HL-60/S4 (cell line): ENCODE measurements at regions not wholly inside any gene's neighbourhood (a gene's known extent, or its start where the extent isn't known, plus 50 kb on each side); places are given as distances from the start of the nearest gene placed in this dataset.
"Not testable (repeated sequence)": the region's sequence is repeated elsewhere in the genome, so short reads cannot be mapped to it uniquely, and the experiment has no call there.

Experiments
- in situ Hi-C: fragments of 300-500 bp; cut with MboI; formaldehyde crosslinking; loops from 2 replicates; pipeline ENCODE4 v1.14.3; 2022; ENCODE audit warnings: low sequenced_read_pairs

DNA sequence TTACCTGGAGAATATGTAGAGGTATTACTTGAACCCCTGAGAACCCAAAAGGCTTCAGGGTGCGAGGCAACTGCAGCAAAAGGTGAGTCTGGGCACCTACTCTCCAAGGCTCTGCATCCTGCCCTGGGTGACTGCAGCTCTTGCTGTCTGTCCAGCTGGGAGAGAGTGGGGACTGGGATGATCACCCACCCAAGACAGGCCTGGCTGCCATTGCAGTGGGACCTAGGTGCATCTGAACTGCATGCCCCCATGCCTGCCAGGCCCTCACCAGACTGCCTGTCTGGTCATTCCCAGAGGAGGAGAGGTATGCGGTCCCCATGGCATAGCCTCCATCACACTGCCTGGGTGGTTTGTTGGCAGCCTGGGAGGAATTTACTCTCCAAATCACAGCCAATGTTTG is 563.9 kb downstream of the TFAP2A start:
- in situ Hi-C loops, result no loop called here

DNA sequence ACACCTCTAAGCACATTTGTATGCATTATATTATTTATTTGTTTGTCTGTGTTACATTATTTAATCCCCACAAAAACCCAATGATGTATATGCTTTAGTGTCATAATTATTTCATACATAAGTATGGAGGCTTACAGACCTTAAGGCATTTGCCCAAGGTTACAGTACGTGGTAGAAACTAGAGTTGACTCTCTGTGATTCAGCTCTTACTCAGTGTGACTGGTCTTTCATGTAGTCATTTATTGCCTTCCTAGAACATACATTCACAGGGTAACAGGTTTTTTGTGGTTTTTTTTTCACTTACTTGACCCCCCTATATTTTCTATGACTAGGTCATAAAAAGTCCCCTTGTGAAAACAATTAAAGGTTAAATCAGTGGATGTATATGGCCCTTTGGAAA is 566.8 kb downstream of the TFAP2A start:
- in situ Hi-C loops, result no loop called here

DNA sequence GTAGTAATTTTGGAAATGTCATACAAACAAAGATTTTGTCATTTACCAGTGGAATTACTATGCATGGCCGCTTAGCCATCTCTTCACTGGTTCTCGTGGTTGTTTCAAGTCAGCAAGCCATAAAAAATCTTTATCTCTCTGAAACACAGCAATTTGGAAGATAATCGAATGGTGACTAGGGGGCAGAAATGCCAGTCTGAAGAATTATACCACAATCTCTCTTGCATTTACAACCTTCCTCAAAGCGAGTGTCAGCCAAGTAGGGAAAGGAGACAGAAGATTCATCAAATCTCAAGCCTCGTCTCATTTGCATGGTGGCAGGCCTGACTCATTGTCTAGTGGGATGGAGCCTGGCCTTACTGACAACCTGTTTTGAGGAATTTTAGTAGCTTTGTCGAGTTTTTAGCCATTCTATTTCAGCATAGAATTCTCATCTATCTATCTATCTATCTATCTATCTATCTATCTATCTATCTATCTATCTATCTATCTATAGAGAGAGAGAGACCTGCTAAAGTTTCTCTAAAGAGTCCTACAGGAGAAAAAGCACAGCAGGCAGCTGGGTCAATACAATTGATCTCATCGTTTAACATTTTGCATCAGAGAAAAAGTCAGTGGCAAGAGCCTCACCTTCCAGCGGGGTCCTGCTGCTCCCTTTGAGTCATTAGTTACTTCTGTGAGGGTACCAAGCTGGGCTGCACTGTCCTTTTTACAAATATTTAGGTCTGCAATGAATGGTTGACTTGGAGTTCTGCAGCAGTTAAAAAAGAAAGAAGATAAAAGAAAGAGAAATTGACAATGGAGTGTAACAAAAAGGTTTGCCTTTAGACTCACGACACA is 572.8 kb downstream of the TFAP2A start:
- in situ Hi-C loops, result no loop called here

DNA sequence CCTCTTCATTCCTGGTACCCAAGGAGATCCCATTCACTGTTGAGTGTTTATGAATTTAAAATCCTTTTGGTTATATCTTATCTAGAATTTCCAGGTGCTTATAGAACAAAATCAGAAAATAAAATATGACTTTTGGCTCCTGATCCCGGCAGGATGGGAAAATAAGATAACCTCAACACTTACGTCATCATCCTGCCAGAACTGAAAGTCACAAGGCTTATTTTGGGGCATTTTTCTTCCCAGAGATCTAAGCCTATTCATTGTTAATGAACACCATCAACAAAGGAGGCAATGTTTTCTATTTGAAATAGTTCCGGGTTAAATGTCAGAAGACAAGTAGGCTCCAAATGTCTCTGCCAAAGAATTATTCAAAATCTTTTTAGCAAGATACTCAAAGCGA is 580.6 kb downstream of the TFAP2A start:
- in situ Hi-C loops, result no loop called here

DNA sequence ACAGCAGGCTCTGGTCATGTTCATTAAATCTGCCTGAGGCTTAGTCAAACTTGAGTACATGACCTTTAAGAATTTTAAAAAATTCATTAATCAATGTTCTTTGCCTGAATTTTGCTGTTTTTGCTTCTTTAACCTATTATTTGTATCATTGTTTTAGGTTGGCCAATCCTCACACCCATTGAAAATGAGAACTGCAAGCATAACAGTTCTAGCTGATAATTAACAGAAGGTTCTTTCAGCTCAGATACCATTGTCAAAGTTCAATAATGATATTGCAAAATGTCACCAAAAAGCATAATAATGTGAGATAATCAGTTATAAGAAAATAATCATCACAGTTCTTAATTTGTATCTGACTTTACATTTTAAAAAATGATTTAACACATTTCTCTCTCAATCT is 583.1 kb downstream of the TFAP2A start:
- in situ Hi-C loops, result no loop called here

DNA sequence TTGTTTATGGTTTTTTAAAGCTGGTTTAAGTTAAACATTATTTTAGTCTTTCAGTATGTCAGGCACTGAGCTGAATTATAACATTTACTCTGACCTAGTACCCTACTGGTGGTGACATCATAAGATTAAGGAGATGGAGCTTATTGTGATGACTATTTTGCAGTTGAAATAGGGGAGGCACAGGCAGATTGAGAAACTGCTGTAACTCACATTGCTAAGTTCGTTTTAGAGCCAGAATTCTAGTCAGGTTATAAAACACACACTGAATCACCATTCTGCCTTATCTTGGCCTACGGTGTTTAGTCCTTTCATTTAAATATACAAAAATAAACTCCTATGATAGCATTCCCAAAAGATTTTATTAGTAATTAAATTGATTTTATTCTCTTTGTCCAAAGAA is 584.1 kb downstream of the TFAP2A start:
- in situ Hi-C loops, result no loop called here

DNA sequence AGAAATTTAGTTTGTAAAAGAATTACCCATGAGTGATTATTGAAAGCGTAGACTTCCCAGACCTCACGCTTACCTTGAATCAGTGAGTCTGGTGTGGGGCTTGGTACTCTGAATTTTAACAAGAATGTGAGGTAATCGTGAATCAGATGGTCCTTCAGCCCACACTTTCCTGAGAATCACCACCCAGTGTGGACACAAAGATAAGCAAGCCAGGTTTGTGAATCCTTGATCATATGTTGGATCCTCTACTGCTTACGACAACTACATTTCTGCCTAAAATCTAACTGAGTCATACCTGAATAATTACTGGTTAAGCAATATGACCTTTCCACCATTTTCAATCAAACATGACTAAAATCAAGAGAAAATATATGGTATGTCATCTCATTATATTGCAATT is 589.3 kb downstream of the TFAP2A start:
- in situ Hi-C loops, result no loop called here

DNA sequence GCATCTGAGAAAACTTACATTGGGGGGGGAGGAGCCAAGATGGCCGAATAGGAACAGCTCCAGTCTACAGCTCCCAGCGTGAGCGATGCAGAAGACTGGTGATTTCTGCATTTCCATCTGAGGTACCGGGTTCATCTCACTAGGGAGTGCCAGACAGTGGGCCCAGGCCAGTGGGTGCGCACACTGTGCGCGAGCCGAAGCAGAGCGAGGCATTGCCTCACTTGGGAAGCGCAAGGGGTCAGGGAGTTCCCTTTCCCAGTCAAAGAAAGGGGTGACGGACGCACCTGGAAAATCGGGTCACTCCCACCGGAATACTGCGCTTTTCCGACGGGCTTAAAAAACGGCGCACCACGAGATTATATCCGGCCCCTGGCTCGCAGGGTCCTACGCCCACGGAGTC is 604.1 kb downstream of the TFAP2A start:
- in situ Hi-C loops, result not testable (repeated sequence)

DNA sequence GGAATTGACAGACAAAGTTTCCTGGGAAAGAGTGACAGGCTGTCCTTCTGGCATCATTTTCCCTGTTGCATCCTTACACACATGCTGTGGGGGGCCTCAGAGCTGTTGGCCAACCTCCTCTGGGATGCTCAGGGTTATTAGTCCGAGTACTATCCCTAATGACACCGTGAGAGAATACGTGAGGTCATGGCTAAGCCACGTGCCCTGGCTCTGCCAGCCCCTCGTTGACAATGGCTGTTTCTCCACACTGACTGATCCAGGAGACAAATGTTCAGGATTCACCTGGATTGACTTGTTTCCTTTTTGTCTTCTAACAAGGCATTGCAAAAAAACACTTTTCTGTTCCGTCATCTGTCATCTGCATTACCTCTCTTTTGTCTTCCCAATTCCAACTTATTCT is 604.6 kb downstream of the TFAP2A start:
- in situ Hi-C loops, result no loop called here

DNA sequence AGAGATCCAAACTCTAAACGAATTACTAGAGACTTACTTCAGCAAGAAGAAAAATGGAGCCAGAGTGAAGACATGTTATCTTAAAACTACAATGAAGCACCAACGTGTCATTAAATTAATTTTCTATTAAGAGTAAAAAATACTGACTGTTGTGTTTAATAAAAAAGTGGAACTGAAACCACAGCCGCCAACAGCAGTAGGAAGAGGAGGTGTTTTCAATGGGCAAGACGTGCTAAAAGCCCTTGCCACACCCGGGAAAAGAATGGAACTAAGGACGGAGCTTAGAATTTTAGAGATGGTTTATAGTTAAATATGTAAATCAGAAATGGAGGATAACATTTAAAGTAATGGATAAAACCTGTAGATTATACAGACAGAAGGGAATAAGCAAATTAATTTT is 608.7 kb downstream of the TFAP2A start:
- in situ Hi-C loops, result no loop called here

DNA sequence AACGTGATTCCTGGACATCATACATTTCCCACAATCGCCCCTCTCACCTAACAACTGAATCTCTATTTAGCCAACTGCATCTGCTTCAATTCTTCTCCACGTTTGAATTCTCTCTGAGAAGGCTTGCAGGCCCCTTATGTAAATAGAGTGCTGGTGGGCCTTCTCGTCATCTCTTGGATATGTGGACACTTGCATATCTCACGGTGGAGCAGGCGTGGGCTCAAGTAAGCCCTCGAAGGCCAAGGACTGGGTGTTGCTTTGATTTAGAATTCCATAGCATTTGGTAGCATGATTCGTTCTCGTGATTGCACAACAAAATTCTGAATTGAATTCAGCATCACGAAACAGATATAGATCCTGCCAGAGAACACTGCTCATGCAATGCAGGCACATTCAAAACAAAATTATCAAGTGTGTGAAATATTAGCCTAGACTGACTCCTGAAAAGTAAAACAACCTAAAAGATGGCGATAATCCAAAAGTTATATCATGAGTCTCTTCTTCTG is 613.6 kb downstream of the TFAP2A start:
- in situ Hi-C loops, result no loop called here

DNA sequence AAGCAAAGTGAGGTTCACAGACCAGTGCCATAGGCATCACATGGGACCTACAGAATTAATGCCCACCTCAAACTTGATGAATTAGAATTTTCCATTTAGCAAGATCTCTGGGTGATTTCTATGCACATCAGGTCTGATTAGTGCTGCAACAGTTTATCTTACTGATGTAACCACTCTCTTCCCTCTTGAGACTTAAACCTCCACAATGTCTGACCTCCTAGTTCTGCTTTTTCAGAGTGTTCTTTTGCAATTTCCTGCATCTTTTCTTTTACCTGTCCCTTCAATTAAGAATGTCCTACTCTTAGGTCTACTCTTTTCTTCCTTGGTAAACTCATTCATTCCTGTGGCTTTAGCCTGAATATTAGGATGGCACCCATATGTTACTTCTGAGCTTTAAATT is 615.3 kb downstream of the TFAP2A start:
- in situ Hi-C loops, result no loop called here

DNA sequence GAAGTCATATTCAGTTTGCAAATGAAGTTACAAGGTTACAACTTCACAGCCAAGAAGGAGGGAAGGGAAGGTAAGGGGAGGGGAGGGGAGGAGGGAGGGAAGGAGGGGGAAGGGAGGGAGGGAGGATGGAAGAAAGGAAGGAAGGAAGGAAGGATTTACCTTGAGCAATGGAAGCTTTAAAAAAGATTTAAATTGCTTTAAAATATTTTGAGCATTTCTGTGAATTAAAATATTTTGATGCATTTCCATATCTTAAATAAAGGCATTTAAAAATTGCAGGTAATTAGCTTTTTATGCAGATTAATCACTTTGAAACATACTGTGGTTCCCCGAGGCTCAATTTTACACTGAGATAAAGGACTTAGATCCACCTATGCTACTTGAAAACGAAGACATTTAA is 618.0 kb downstream of the TFAP2A start:
- in situ Hi-C loops, result no loop called here

DNA sequence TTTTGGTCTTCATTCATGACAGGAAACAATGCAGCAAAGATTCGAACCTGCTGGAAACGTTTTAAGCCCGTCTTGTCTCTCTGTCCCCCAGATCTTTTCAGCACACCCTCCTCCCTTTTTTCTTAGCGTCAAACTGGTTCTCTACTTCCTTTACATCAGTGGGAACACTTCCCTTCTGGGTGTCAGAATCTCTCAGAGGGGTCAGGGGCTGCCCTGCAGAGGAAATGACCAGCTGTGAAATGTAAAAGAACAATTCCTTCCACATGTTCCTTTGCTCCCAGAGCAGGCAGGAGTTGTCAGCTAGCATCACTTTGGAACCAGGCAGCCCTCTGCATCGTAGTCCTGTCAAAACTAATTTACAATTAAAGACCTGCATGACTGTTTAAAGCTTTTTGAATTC is 619.0 kb downstream of the TFAP2A start:
- in situ Hi-C loops, result no loop called here

DNA sequence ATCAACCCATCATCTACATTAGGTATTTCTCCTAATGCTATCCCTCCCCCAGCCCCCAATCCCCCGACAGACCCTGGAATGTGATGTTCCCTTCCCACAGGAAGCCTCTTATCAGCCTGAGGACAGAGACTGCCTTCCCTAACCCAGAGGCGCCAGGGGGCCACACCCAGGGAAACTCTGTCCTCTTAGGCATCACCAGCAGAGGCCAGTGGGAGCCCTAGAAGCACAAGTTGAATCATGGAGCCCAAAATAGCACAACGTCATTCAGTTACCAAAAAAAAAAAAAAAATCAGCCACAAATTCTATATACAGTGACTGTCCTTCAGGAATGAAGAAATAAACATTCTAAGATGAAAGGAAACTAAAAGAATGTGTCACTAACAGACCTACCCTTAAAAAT is 625.7 kb downstream of the TFAP2A start:
- in situ Hi-C loops, result no loop called here

DNA sequence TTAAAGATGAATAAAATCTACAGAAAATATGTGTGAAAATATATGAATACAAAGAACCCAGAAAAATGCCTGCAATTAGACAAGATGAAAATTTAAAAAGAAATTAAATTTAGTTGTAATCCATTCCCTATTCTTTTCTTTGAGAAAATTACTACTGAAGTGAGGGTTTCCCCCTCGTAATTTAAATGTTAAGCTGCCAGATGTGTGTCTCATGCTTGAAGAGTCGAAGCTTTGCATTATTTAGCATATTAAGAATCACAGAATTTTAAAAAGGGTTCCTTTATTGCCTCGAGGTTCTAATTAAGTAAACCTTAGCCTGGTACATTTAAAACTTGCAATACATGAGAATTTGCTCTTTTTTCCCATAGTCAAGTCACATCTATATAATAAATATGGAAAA is 630.1 kb downstream of the TFAP2A start:
- in situ Hi-C loops, result no loop called here

DNA sequence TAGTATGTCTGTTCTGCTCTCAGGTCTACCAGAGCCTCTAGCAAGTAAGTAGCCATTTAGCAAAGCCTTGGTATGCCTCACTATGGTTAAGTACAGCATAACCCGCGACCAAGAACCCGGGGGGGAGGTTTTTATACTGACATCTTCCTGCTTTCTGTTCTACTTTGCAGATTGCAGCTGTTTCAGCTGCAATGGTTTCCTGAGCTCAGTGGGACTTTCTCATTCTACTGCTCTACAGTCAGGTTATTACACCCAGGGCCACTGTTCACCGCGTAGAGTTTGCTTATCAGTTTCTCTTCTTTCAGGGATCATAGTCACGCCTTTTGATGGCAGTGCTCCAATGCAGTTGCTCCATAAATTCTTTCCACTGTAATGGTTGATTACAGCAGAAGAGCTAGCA is 631.3 kb downstream of the TFAP2A start:
- in situ Hi-C loops, result no loop called here

DNA sequence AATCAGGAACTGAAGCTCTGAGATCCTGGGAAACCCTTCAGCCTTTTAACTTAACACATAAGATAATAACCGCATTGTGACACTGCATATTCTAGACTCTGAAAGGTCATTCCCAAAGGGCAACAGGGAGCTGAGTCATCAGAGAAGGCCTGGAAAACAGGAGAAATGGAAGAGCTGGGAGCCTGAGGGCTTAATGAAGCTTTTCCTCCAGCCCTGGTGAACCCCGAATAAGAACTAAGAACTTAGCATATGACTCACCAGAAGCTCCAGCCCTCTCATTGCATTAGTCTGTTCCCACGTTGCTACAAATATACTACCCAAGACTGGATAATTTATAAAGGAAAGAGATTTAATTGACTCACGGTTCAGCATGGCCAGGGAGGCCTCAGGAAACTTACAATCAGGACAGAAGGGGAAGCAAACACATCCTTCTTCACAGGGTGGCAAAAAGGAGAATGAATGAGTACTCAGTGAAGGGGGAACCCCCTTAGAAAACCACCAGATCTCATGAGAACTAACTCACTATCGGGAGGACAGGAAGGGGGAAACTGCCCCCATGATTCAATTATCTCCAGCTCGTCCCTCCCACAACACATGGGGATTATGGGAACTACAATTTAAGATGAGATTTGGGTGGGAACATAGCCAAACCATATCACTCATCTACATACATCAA is 648.5 kb downstream of the TFAP2A start:
- in situ Hi-C loops, result no loop called here

DNA sequence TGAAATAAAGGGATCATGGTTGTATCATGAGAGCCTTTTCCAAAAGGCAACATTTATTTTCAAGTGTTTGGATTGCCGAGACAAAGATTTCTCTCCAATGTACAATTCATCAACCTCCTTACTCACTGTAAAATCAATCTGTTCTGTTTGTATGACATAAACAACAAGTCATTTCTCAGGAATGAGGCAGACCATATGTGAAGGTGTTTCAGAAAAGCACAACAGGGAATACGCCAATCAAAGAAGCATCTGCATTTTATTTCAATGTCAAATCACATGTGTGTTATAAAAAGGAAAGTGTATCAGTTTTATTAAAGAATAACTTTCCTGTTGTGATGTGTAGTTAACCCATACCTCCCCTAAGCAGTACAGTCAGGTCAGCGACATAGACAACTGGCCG is 653.7 kb downstream of the TFAP2A start:
- in situ Hi-C loops, result no loop called here

DNA sequence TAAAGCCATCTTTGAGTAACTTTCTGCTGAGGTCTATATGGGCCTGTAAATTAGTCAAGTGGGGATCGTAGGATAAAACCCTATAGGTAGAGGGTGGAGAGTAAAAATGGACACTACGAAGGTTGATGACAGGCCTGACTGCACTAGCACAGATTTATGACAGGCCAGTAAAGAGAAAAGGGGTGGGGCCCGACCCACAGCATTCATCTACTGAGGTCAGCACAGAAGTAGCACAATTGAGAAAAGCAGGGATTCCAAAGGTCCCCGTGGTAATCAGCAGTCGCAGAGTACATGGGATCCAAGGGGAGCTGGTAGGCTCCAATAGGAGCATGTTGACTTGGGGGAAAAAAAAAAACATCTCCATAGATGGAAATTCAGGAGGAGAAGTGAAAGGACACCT is 660.4 kb downstream of the TFAP2A start:
- in situ Hi-C loops, result no loop called here

DNA sequence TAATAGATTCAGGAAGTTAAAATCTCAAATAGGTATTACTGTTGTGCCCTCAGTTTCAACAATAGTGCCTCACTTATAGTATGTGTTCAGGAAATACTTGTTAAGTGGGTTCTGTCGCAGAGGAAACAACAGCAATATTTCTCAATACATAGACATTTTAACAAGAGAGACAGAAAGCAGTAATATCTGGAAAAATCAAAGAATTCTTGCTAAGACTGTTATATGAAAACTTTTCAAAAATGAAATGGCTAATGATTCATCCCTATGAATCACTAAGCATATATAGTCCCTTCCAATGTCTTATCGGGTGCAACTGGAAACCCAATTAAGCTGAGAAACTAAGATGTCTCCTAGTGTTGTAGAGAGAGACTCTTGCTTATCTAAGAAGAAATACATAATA is 668.9 kb downstream of the TFAP2A start:
- in situ Hi-C loops, result no loop called here

DNA sequence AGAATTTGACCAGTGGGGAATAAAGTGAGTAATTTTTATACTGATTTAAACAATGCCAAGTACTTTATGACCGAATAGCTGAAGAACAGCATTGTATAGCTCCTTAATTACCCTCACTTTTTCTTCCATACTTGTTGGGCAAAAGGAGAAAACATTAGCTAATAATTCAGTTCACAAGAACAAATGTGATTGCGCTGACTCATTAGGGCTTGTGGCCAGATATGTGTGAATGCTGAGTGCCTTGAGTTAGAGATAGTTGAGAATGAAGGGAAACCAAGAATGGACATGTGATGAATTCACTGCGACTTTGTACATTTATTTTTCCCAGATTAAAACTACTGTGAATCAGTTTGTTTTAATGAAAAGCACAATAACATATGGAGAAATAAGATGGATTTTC is 669.4 kb downstream of the TFAP2A start:
- in situ Hi-C loops, result no loop called here
